ENCODE measurements at regions not wholly inside any gene's neighbourhood (a gene's known extent, or its start where the extent isn't known, plus 50 kb on each side); places are given as distances from the start of the nearest gene placed in this dataset.
"Not testable (repeated sequence)": the region's sequence is repeated elsewhere in the genome, so short reads cannot be mapped to it uniquely, and the experiment has no call there.

DNA sequence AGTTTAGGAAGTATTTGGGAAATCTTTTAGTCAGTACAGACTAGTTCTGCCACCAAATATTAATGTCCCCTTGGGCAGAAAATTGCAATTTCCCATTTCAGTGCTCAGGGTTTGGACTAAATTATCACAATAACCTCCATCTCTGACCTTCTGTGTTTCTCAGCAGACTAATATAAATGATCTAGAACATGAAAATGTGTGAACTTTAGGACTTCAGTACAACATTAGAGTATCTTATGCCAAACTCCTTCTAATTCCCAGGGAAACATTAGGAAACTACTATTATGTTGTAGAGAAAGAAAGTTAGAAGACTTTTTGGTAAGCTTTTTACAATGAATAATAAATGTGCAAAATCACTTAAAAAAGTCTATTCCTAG is 1087.6 kb upstream of the CITED2 start:
- no peak for DNase-seq (ENCODE audit: low read depth in 4 of 4, low spot score in 3 of 4)

DNA sequence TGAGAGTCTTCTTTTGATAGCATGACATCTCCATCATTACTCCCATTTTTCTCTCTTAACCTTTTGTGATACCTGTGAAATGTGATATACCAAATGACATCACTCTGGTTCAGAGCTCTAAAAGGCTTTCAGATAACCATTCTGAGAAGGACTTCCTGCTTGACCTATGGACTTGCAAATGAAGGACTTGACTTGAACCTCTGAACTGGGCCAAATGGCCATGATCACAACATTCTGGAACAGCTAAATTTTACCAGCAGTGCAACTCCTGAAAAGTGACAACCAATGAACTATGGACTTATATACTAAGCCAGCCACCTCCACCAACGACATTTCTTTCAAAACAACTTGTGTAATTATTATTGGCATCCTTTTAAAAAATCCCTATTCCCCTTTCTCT is 1085.8 kb upstream of the CITED2 start:
- no peak for DNase-seq (ENCODE audit: low read depth in 4 of 4, low spot score in 3 of 4)

DNA sequence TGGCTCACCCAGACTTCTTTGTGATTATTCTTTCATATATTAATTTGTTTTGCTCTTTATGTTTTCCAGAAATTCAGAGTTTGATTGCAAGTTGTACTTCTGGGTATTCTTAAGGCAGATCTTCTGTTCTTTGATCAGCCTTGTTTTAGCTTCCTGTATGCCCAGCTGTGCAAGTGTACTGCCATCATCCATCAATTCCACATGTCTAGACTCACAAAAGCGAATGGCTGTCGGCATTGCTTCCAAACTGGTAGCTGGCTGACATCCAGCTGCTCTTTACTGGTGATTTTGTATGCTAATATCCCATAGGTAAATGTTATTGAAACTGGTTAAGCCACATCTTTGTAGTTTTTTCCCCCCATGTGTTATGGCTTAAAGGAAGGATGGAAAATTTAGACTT is 1084.8 kb upstream of the CITED2 start:
- DNase-seq (ENCODE audit: low read depth in 4 of 4, low spot score in 3 of 4): no peak

DNA sequence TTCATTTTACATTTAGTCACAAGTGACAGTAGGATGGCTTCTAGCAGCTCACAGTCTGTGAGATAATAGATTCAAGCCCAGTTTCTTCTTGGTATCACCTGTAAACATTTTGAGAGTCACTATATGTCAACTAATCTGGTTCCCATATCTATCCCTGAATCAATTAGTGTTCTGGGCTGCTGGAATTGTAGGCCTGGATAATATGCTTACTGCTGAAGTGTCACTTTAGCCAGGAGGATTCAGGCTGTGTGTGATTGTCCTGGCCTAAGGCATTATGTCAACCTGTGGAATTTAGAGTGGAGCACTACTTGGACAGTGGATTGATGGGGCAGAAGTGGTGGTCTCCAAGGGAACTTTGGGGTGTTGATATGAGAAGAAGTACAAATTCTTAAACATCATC is 1071.8 kb upstream of the CITED2 start:
- no peak for DNase-seq (ENCODE audit: low read depth in 4 of 4, low spot score in 3 of 4)

DNA sequence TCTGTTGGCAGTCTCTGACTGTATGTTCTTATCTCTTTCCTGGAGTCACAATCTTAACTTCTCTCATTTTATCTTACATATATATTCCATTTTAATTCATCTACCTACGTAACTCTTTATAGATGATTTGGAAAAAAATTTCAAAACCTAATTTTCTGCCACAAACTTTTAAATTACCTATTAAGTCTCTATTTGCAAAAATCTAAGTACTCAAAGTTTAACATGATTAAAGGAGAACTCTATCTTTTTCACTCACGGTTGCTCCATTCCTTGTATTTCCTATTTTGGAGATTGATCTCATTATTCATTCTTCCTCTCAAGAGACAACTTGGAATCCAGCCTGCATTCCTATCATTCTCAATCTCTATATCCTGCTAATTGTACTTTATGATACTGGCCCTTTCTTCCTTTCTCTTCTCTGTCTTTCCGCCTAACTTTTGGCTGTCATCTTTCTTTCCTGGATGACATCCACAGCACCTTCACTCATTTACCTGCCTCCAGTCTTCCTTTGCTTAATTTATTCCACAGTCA is 1071.1 kb upstream of the CITED2 start:
- no peak for DNase-seq (ENCODE audit: low read depth in 4 of 4, low spot score in 3 of 4)

DNA sequence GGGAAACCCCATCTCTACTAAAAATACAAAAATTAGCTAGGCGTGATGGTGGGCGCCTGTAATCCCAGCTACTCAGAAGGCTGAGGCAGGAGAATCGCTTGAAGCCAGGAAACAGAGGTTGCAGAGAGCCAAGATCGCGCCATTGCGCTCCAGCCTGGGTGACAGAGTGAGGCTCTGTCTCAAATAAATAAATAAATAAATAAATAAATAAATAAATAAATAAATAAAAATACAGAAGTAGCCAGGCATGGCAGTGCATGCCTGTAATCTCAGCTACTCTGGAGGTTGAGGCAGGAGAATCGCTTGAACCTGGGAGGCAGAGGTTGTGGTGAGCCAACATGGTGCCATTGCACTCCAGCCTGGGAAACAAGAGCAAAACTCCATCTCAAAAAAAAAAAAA is 1068.7 kb upstream of the CITED2 start:
- DNase-seq (ENCODE audit: low read depth in 4 of 4, low spot score in 3 of 4): not testable (repeated sequence)

GRCh38 chr6:140441256-140441655 is 1066.8 kb upstream of the CITED2 start:
- DNase-seq (ENCODE audit: low read depth in 4 of 4, low spot score in 3 of 4): peak in 3 of 4 donors; percentile 50 to 63 (median 61)

DNA sequence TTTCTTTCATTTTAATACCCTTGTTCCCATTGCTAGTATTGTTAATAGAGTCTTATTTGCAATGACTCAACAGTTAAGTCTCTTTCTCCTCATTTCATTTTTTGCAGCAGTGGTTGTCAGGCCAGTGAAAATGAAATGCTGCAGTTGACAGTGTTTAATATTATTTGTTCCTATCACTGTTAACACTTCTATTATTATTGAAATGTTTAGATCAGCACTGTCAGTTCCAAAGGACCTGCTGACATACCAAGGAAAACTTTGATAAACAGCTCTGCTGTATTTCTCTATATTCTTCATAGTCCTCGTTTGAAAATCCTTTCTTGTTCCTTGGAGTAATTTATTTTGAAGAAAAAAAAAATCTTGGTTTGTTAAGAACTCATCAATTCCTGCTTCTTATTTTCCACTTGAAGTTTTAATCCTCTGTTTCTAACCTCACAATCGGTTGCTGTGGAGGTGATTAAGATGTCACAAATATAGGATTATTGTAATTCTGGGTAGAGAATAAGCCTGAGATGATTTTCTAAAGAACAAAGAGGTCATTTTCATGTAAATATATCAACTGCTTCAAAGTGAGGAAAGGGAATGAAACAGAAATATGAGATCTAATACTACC is 1065.9 kb upstream of the CITED2 start:
- no peak for DNase-seq (ENCODE audit: low read depth in 4 of 4, low spot score in 3 of 4)

DNA sequence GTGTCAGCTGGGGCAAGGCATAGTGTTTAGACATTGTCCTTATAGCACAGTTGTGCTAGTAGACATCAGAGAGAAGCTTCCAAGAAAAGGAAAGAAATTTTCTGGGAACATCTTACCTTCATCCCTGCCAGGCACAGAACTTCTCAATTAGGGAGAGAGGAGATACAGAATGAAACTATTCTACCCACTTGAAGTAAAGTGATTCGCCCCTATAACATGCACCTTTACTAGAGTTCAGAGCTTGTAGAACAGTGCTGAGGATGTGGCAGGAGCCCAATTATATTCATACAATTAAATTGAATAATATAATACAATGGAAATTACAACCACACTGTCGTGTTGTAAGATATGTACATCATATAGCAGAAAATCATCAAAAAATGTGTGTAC is 1063.9 kb upstream of the CITED2 start:
- no peak for DNase-seq (ENCODE audit: low read depth in 4 of 4, low spot score in 3 of 4)

DNA sequence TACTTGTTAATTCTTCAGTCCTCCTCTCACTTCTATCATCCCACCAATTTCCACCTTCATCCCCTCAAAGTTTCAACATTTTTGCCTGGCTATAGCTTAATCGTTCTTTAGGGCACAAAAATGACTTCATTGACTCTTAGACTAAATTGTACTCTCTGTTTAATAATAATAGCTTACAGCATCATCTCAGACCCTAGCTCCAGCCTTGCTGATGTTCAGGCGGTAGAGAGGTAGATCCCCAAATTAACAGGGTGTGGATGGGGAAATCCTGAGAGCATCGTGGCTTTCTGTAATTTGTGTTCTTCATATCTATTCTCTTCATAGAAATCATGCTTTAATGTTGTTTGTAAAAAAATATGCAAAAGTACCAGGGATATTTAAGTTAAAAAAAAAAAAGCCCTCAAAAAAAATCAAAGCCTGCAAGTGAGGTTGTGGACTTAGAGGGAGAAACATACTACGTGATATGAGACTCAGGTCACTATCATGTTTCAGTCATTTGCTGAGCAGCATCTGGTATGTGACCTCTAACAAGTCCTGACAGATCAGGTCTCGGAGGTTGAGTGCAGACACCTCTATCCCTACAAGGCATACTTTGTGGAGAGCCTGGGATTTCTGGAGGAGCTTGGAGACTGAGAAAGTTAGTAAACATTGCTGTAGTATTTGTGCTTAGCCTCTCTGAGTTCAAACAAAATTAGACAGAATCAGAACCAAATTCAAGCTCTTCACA is 1063.3 kb upstream of the CITED2 start:
- DNase-seq (ENCODE audit: low read depth in 4 of 4, low spot score in 3 of 4): no peak

DNA sequence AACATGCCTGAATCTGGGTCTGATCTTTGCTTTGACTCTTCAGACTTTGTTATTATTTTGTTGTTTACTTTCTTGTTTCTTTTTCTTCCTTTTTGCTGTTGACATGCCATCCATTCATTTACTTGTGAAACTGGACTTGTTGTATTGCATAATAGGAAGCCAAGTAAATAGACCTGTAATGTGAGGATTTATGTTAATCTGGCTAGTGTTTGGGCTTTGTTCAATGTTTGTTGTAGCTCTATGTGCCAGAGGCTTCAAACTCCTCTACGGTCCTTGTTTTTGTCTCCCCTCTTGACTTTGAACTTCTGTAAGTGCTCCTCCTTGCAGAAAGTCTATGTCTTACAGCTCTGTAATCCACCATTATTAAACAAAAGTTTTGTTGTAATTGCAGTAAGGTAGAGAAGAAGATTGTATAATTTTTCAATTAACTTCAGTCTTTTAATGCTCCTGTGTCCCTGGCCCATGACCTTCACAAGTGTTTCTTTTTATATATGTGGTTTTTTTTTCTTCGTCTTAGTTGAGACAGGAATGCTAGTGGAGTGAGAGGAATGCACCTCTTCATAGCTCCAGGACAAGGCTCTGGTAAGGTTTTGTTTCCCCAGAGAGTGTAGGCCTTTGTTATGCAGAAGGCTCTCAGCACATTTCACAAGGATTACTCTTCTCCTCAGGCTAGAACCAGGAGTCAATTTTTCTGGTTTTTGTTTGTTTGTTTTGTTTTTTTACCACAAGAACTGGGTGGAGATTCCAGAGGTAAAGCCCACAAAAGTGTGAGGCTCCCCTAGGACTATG is 1061.8 kb upstream of the CITED2 start:
- no peak for DNase-seq (ENCODE audit: low read depth in 4 of 4, low spot score in 3 of 4)

DNA sequence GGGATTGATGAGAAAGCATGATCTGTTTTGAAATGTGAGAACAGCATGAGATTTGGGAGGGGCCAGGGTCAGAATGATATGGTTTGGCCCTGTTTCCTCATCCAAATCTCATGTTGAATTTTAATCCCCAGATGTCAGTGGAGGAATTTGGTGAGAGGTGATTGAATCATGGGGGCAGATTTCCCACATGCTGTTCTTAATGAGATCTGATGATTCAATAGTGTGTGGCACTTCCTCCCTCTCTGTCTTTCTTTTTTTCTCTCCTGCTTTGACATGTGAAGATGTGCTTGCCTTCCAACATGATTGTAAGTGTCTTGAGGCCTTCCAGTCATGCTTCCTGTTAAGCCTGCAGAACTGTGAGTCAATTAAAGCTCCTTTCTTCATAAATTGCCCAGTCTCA is 1060.3 kb upstream of the CITED2 start:
- no peak for DNase-seq (ENCODE audit: low read depth in 4 of 4, low spot score in 3 of 4)

DNA sequence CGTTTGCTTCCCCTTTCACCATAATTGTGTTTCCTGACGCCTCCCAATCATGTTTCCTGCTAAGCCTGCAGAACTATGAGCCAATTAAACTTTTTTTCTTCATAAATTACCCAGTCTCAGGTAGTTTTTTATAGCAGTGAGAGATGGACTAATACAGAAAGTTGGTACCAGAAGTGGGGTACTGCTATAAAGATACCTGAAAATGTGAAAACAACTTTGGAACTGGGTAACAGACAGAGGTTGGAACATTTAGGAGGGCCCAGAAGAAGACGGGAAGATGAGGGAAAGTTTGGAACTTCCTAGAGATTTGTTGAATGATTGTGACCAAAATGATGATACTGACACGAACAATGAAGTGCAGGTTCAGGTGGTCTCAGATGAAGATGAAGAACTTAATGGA is 1058.6 kb upstream of the CITED2 start:
- no peak for DNase-seq (ENCODE audit: low read depth in 4 of 4, low spot score in 3 of 4)

DNA sequence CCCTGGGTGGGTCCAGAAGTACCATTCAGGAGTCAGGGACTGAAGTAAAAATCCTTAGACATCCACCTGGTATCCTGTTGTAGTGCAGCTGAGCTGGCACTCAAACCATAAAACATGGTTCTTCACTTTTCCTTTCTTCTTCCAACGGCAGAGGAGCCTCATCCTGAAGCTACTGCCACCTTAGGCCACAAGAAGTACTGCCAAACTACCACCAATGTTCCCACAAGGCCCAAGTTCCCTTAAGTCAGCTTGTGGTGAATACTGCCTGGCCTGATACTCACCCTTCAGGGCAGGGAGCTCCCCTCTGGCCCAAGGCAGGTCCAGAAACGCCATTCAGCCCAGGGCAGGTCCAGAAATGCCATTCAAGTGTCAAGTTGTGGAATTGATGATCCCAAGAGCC is 1053.4 kb upstream of the CITED2 start:
- DNase-seq (ENCODE audit: low read depth in 4 of 4, low spot score in 3 of 4): no peak

- no peak for DNase-seq (ENCODE audit: low read depth in 4 of 4, low spot score in 3 of 4)
These were observed 1040.6 kb upstream of the CITED2 start for GRCh38 chr6:140414966-140415620.

DNA sequence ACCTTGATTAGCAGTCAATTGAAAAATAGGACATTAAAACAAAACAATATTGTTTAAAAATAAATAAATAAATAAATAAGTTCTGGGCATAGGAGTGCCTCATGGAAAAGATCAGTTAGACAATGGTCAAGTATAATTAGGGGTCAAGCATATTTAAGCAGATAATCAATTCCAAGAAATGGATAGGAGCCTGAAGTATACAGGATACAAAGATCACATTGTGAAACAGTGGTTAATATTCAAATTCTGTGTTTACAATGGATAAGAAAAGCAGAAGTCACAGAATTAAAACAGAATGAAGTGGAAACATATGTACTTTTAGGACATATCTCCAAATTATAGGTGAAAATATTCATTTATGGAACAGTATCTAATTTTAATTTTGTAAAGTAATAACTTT is 1028.6 kb upstream of the CITED2 start:
- no peak for DNase-seq (ENCODE audit: low read depth in 4 of 4, low spot score in 3 of 4)

DNA sequence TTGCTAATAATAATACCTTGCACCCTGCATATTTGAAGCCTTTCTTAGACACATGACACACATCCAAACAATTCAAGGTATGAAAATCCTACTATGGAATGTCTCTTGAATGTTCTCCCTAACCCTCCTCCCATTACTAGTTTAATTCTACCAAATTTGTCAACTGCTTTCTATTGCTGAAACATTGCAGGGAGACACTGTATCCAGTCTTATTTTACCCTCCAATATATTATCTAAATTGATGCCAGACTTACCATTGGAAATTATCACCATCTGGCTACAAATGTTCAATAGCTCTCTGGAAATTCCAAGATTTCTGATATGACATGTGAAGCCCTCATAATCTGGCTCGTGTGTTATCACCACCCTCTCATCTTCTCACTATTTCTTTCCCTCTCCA is 1027.3 kb upstream of the CITED2 start:
- no peak for DNase-seq (ENCODE audit: low read depth in 4 of 4, low spot score in 3 of 4)

- no peak for DNase-seq (ENCODE audit: low read depth in 4 of 4, low spot score in 3 of 4)
These were observed 1023.6 kb upstream of the CITED2 start for GRCh38 chr6:140398076-140398475.

DNA sequence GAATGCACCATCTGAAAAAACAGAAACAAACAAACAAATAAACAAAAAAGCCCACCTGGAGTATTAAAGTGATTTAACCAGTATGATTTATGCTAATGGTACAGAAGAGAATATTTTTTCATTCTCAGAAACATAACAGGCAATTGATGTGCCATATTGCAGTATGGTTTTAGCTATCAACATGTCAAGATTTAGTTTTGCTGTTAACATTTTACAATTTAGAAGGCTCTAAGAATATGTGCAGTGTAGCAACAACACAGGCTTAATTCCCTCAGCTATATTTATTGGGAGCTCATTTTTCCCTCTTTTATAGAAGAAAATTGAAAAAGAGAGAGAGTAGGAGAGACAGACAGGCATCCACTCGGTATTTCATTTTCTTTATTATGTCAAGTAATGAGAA is 1022.7 kb upstream of the CITED2 start:
- DNase-seq (ENCODE audit: low read depth in 4 of 4, low spot score in 3 of 4): no peak

DNA sequence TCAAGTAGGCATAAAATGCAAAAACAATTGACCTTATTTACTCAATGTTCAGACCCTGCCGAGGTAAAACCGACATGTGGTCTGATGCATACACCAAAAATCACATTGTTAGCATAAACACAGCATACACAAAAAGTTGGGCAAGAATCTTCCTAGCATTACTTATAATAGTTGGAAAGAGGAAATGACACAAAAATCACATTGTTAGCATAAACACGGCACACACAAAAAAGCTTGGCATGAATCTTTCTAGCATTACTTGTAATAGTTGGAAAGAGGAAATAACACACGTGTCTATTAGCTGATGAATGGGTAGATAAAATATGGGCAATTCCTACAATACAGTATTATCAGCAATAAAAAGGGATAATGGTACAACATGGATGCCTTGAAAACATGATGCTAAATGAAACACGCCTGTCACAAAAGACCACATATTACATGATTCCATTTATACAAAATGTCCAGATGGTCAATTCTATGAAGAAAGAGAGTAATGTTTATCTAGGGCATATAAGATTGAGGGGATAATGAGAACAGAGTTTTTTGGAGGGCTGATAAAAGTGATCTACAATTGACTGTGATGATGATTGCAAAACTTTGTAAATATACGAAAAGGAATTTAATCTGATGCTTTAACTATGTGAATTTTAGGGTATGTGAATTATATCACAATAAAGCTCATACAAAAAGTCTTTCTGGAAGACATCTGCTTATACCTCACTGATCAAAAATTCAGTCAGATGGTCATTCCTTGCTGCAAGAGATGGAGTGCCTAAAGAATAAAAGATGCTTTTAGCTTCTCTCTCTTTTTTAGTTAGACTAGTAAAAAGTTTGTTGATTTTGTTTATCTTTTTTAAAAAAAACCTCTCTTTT is 1019.5 kb upstream of the CITED2 start:
- no peak for DNase-seq (ENCODE audit: low read depth in 4 of 4, low spot score in 3 of 4)
